Progenitor cell of endocrine pancreas (in vitro differentiated cells): ENCODE measurements at regions not wholly inside any gene's neighbourhood (a gene's known extent, or its start where the extent isn't known, plus 50 kb on each side); places are given as distances from the start of the nearest gene placed in this dataset.
"Not testable (repeated sequence)": the region's sequence is repeated elsewhere in the genome, so short reads cannot be mapped to it uniquely, and the experiment has no call there.

ENCODE experiments used
- DNase-seq: peaks from one replicate; pipeline ENCODE4 v3.0.0; 2021; ENCODE audit warnings: low spot score; ENCODE audit not compliant: unreplicated experiment
- H3K27ac Mint-ChIP-seq: 2 replicates; pipeline ENCODE4 v1.8.0; 2021; ENCODE audit warnings: mild to moderate bottlenecking, moderate library complexity, mixed read lengths
- H3K27me3 Mint-ChIP-seq: 2 replicates; pipeline ENCODE4 v1.8.0; 2021; ENCODE audit warnings: mixed read lengths
- H3K36me3 Mint-ChIP-seq: 2 replicates; pipeline ENCODE4 v1.8.0; 2022; ENCODE audit warnings: mixed read lengths; ENCODE audit not compliant: insufficient read depth
- H3K4me1 Mint-ChIP-seq: 2 replicates; pipeline ENCODE4 v1.8.0; 2021; ENCODE audit warnings: low read depth, mixed read lengths
- H3K4me3 Mint-ChIP-seq: 2 replicates; pipeline ENCODE4 v1.8.0; 2021; ENCODE audit warnings: low read depth, mild to moderate bottlenecking, moderate library complexity, mixed read lengths
- H3K9me3 Mint-ChIP-seq: 2 replicates; pipeline ENCODE4 v1.8.0; 2021; ENCODE audit warnings: low read depth, mixed read lengths
- TF ChIP-seq, protein P1 (sequence below): fragments of 200-600 bp; sonication (generic); IDR thresholded peaks from one replicate; pipeline ENCODE4 v1.5.0; 2021; ENCODE audit warnings: antibody characterized with exemption, mild to moderate bottlenecking; ENCODE audit not compliant: unreplicated experiment

DNA sequence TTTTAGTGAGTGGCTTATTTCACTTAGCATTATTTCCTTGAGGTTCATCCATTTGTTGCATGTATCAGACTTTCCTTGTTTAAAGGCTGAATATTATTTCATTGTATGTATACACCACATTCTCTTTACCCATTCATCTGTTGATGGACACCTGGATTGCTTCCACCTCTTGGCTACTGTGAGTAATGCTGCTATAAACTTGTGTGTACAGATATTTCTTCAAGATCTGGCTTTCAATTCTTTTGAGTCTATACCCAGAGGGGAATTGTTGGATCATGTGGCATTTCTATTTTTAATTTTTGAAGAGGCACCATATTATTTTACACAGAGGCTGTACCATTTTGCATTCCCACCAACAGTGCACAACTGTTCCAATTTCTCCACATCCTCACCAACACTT, 313.5 kb downstream of the RPLP1 start:
- DNase-seq, result no peak
- Mint-ChIP-seq H3K9me3 (peaks cover 7% of the 10 kb centered on the region), H3K4me3 (no peak overlapping the region), H3K27ac (no peak overlapping the region), H3K4me1 (no peaks in the 10 kb centered on the region), H3K36me3 (no peaks in the 10 kb centered on the region), H3K27me3 (peaks cover 32% of the 10 kb centered on the region)
- TF ChIP-seq, protein P1, sequence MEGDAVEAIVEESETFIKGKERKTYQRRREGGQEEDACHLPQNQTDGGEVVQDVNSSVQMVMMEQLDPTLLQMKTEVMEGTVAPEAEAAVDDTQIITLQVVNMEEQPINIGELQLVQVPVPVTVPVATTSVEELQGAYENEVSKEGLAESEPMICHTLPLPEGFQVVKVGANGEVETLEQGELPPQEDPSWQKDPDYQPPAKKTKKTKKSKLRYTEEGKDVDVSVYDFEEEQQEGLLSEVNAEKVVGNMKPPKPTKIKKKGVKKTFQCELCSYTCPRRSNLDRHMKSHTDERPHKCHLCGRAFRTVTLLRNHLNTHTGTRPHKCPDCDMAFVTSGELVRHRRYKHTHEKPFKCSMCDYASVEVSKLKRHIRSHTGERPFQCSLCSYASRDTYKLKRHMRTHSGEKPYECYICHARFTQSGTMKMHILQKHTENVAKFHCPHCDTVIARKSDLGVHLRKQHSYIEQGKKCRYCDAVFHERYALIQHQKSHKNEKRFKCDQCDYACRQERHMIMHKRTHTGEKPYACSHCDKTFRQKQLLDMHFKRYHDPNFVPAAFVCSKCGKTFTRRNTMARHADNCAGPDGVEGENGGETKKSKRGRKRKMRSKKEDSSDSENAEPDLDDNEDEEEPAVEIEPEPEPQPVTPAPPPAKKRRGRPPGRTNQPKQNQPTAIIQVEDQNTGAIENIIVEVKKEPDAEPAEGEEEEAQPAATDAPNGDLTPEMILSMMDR, result no peak

DNA sequence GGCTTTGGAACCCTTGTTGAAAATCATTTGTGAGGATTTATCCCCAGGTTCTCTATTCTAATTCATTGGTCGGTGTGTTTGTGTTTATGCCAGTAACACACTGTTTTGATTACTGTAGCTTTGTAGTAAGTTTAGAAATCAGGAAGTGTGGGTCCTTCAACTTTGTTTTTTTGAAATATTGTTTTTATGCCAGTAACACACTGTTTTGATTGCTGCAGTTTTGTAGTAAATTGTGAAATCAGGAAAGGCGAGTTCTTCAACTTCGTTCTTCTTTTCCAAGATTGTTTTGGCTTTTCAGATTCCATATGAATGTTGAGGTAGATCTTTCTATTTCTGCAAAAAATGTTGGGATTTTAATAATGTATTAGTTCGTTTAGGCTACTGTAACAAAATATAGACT, 314.6 kb downstream of the RPLP1 start:
- TF ChIP-seq, protein P1, result no peak
- H3K4me1 Mint-ChIP-seq, result no peaks in the 10 kb centered on the region

DNA sequence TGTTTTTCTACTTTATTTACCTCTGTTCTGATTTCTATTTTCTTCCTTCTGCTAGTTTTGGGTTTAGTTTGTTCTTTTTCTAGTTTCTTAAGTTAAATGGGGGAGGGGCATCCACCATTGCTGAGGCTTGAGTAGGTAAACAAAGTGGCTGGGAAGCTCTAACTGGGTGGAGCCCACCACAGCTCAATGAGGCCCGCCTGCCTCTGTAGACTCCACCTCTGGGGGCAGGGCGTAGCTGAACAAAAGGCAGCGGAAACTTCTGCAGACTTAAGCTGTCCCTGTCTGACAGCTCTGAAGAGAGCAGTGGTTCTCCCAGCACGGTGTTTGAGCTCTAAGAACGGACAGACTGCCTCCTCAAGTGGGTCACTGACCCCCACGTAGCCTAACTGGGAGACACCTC, 316.7 kb downstream of the RPLP1 start:
- not testable (repeated sequence) for H3K4me3 Mint-ChIP-seq, DNase-seq, H3K27ac Mint-ChIP-seq, H3K4me1 Mint-ChIP-seq, H3K36me3 Mint-ChIP-seq
- peaks cover 13% of the 10 kb centered on the region for H3K27me3 Mint-ChIP-seq
- peaks cover 15% of the 10 kb centered on the region for H3K9me3 Mint-ChIP-seq

More for the DNA sequence above, 314.6 kb downstream of the RPLP1 start:
- Mint-ChIP-seq H3K36me3 (no peaks in the 10 kb centered on the region), H3K9me3 (peaks cover 11% of the 10 kb centered on the region), H3K27ac (no peak overlapping the region), H3K27me3 (peaks cover 33% of the 10 kb centered on the region), H3K4me3 (no peak overlapping the region)
- DNase-seq, result no peak

DNA sequence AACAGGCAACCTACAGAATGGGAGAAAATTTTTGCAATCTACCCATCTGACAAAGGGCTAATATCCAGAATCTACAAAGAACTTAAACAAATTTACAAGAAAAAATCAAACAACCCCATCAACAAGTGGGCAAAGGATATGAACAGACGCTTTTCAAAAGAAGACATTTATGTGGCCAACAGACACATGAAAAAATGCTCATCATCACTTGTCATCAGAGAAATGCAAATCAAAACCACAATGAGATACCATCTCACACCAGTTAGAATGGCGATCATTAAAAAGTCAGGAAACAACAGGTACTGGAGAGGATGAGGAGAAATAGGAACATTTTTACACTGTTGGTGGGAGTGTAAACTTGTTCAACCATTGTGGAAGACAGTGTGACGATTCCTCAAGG, 321.6 kb downstream of the RPLP1 start:
- DNase-seq, H3K27ac Mint-ChIP-seq, H3K4me3 Mint-ChIP-seq, H3K4me1 Mint-ChIP-seq, H3K36me3 Mint-ChIP-seq: not testable (repeated sequence)
- Mint-ChIP-seq H3K9me3 (peaks cover 18% of the 10 kb centered on the region), H3K27me3 (peaks cover 24% of the 10 kb centered on the region)

DNA sequence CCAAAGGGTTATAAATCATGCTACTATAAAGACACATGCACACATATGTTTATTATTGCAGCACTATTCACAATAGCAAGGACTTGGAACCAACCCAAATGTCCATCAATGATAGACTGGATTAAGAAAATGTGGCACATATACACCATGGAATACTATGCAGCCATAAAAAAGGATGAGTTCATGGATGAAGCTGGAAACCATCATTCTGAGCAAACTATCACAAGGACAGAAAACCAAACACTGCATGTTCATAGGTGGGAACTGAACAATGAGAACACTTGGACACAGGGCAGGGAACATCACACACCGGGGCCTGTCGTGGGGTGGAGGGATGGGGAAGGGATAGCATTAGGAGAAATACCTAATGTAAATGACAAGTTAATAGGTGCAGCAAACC, 322.1 kb downstream of the RPLP1 start:
- not testable (repeated sequence) for H3K36me3 Mint-ChIP-seq, H3K4me3 Mint-ChIP-seq, H3K4me1 Mint-ChIP-seq, DNase-seq, H3K27ac Mint-ChIP-seq
- peaks cover 25% of the 10 kb centered on the region for H3K27me3 Mint-ChIP-seq
- peaks cover 16% of the 10 kb centered on the region for H3K9me3 Mint-ChIP-seq

DNA sequence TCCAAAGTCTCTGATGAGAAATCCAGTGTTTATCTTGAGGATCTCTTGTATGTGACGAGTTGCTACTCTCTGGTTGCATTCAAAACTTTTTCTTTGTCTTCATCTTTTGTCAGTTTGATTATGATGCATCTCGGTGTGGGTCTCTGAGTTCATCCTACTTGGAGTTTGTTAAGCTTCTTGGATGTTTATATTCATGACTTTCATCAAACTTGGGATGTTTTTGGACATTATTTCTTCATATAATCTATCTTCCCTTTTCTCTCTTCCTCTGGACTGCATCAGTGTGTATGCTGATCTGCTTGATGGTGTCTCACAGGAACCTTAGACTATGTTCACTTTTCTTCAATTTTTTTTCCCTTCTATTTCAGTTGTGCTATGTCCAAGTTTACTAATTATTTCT, 320.4 kb downstream of the TLE3 start:
- Mint-ChIP-seq H3K4me3 (no peak overlapping the region), H3K27ac (no peak overlapping the region), H3K27me3 (peaks cover 41% of the 10 kb centered on the region), H3K36me3 (no peaks in the 10 kb centered on the region), H3K9me3 (peaks cover 8% of the 10 kb centered on the region), H3K4me1 (no peaks in the 10 kb centered on the region)
- TF ChIP-seq, protein P1, result no peak
- no peak for DNase-seq

DNA sequence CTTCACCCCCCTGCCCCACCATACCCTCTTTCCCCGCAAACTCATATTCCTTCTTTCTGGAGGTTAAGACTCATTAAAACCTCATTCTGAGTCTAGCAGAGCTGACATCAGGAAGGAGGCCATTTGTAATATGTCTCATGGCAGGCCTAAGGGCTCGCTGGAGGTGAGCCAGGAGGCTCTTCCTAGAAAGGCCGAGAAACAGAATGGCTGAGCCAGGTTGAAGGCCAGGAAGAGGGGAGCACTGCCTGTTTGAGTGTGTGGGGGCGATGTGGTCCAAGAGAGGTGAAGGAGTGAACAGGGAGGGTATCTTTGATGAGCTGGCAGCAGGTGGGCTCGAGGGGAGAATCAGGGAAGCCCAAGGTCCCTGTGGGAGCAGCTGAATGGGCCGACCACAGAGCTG, 317.3 kb downstream of the TLE3 start:
- TF ChIP-seq, protein P1, result no peak
- no peaks in the 10 kb centered on the region for H3K36me3 Mint-ChIP-seq
- no peak overlapping the region for H3K4me3 Mint-ChIP-seq
- peaks cover 4% of the 10 kb centered on the region for H3K9me3 Mint-ChIP-seq
- H3K27me3 Mint-ChIP-seq, result peaks cover 61% of the 10 kb centered on the region
- no peak overlapping the region for H3K27ac Mint-ChIP-seq
- peaks cover 7% of the 10 kb centered on the region for H3K4me1 Mint-ChIP-seq
- DNase-seq, result no peak
